IMR-90 (cell line): ENCODE measurements at regions not wholly inside any gene's neighbourhood (a gene's known extent, or its start where the extent isn't known, plus 50 kb on each side); places are given as distances from the start of the nearest gene placed in this dataset.

Experiments
- ATAC-seq: fragments of 200-7000 bp; cut with Tn5 transposase; 2 replicates; pipeline ENCODE4 v1.9.1; 2020; ENCODE audit warnings: low read depth, mild to moderate bottlenecking, moderate library complexity
- BruUV-seq: library from RNA; stranded (reverse); fragments of 400-500 nt; replicated peaks from 2 replicates; lab custom pipeline; 2021; lab: Mats Ljungman, UMichigan
- CTCF ChIA-PET: fragments of 300-600 bp; formaldehyde crosslinking; extraction: SDS; loops from one replicate; lab custom pipeline; 2021; ENCODE audit warnings: antibody characterized with exemption; lab: Yijun Ruan, JAX
- POLR2A ChIA-PET: fragments of 300-600 bp; sonication (Branson Sonifier 250); formaldehyde crosslinking; loops from one replicate; lab custom pipeline; 2022; ENCODE audit warnings: antibody characterized with exemption; ENCODE audit not compliant: unreplicated experiment; lab: Charles Lee
- DNase-seq: peaks from one replicate; pipeline ENCODE4 v3.0.0; 2013
- H2AFZ ChIP-seq: replicated peaks from 2 replicates; pipeline ENCODE3; 2013; ENCODE audit warnings: low read length, mild to moderate bottlenecking; ENCODE audit not compliant: poor library complexity
- H2AK5ac ChIP-seq: 2 replicates; pipeline ENCODE4 v1.6.1; 2013; ENCODE audit warnings: low read depth, low read length, inconsistent platforms
- H2AK9ac ChIP-seq: replicated peaks from 2 replicates; pipeline ENCODE3; 2013; ENCODE audit warnings: mild to moderate bottlenecking, low read depth, low read length, moderate library complexity; ENCODE audit not compliant: poor library complexity
- H2BK120ac ChIP-seq: 2 replicates; pipeline ENCODE4 v1.6.1; 2013; ENCODE audit warnings: low read depth, low read length, inconsistent platforms
- H2BK15ac ChIP-seq: 3 replicates; pipeline ENCODE4 v1.6.1; 2013; ENCODE audit warnings: low read depth, low read length, inconsistent platforms
- H2BK20ac ChIP-seq: 2 replicates; pipeline ENCODE4 v1.6.1; 2013; ENCODE audit warnings: low read depth, mild to moderate bottlenecking, inconsistent platforms, low read length, moderate library complexity
- H2BK5ac ChIP-seq: 2 replicates; pipeline ENCODE4 v1.6.1; 2013; ENCODE audit warnings: mild to moderate bottlenecking, low read depth, low read length, inconsistent platforms; ENCODE audit not compliant: poor library complexity, severe bottlenecking
- H3K14ac ChIP-seq: replicated peaks from 2 replicates; pipeline ENCODE4 v1.6.1; 2013; ENCODE audit warnings: low read depth, low read length, inconsistent platforms
- H3K18ac ChIP-seq: 2 replicates; pipeline ENCODE4 v1.6.1; 2013; ENCODE audit warnings: low read depth, low read length, control low read depth
- H3K23ac ChIP-seq: 2 replicates; pipeline ENCODE4 v1.6.1; 2013; ENCODE audit warnings: low read depth, low read length, inconsistent platforms
- H3K27ac ChIP-seq: 2 replicates; pipeline ENCODE4 v1.5.1; 2013; ENCODE audit warnings: mild to moderate bottlenecking, control low read depth, low read length; ENCODE audit not compliant: insufficient read depth
- H3K27me3 ChIP-seq: 2 replicates; pipeline ENCODE4 v1.6.1; 2013; ENCODE audit warnings: low read length; ENCODE audit not compliant: control insufficient read depth, insufficient read depth
- H3K36me3 ChIP-seq: 2 replicates; pipeline ENCODE4 v1.6.1; 2013; ENCODE audit warnings: low read length, mixed read lengths; ENCODE audit not compliant: control insufficient read depth, insufficient read depth
- H3K4ac ChIP-seq: 2 replicates; pipeline ENCODE4 v1.6.1; 2013; ENCODE audit warnings: low read depth, low read length, inconsistent platforms
- H3K4me1 ChIP-seq: 2 replicates; pipeline ENCODE4 v1.6.1; 2013; ENCODE audit warnings: low read length, mixed read lengths; ENCODE audit not compliant: control insufficient read depth, insufficient read depth
- H3K4me2 ChIP-seq: 2 replicates; pipeline ENCODE4 v1.6.1; 2013; ENCODE audit warnings: low read depth, mild to moderate bottlenecking, control low read depth, low read length, moderate library complexity
- H3K4me3 ChIP-seq: 2 replicates; pipeline ENCODE4 v1.5.1; 2013; ENCODE audit warnings: low read depth, mild to moderate bottlenecking, control low read depth, low read length, moderate library complexity; ENCODE audit not compliant: insufficient read depth
- H3K56ac ChIP-seq: 2 replicates; pipeline ENCODE4 v1.6.1; 2013; ENCODE audit warnings: low read length, inconsistent platforms; ENCODE audit not compliant: insufficient read depth; ENCODE audit errors: extremely low read depth
- H3K79me1 ChIP-seq, 2 experiments: 2 replicates each; pipeline ENCODE4 v1.6.1; 2013; ENCODE audit warnings: low read length in 2 of 2, inconsistent platforms in 1 of 2, low read depth in 1 of 2
- H3K9ac ChIP-seq: 2 replicates; pipeline ENCODE4 v1.6.1; 2013; ENCODE audit warnings: low read depth, low read length, control low read depth
- H3K9me1 ChIP-seq: 2 replicates; pipeline ENCODE4 v1.6.1; 2013; ENCODE audit warnings: low read length, inconsistent platforms; ENCODE audit not compliant: insufficient read depth
- H3K9me3 ChIP-seq: 2 replicates; pipeline ENCODE4 v1.6.1; 2013; ENCODE audit warnings: low read length; ENCODE audit not compliant: control insufficient read depth, insufficient read depth
- H4K20me1 ChIP-seq: 2 replicates; pipeline ENCODE4 v1.6.1; 2013; ENCODE audit warnings: low read length, inconsistent platforms; ENCODE audit not compliant: insufficient read depth
- H4K5ac ChIP-seq: 2 replicates; pipeline ENCODE4 v1.6.1; 2013; ENCODE audit warnings: mild to moderate bottlenecking, low read depth, low read length, control low read depth
- H4K8ac ChIP-seq, 2 experiments: 2 replicates each; pipeline ENCODE4 v1.6.1; 2013; ENCODE audit warnings: low read depth in 2 of 2, low read length in 2 of 2, control low read depth in 1 of 2, inconsistent platforms in 1 of 2
- H4K91ac ChIP-seq: 2 replicates; pipeline ENCODE4 v1.6.1; 2013; ENCODE audit warnings: low read depth, low read length, inconsistent platforms; ENCODE audit not compliant: insufficient read depth
- CEBPB ChIP-seq: IDR thresholded peaks from 2 replicates; pipeline ENCODE4 v1.6.1; 2012; ENCODE audit warnings: low read depth, low read length, improper control_type of control experiment
- FOS ChIP-seq: fragments of 150-350 bp; IDR thresholded peaks from 2 replicates; pipeline ENCODE4 v1.6.1; 2016; ENCODE audit warnings: low read depth, low read length
- MAFK ChIP-seq: IDR thresholded peaks from 2 replicates; pipeline ENCODE4 v1.6.1; 2012; ENCODE audit warnings: low read depth, low read length, improper control_type of control experiment
- MAZ ChIP-seq: IDR thresholded peaks from 2 replicates; pipeline ENCODE4 v1.6.1; 2012; ENCODE audit warnings: low read depth, mild to moderate bottlenecking, low read length, improper control_type of control experiment, moderate library complexity, borderline replicate concordance
- MXI1 ChIP-seq: IDR thresholded peaks from 2 replicates; pipeline ENCODE4 v1.6.1; 2012; ENCODE audit warnings: low read depth, mild to moderate bottlenecking, low read length, moderate library complexity, borderline replicate concordance
- POLR2A ChIP-seq: IDR thresholded peaks from 2 replicates; pipeline ENCODE4 v1.6.1; 2012; ENCODE audit warnings: mild to moderate bottlenecking, low read depth, low read length
- RAD21 ChIP-seq: IDR thresholded peaks from 2 replicates; pipeline ENCODE4 v1.6.1; 2012; ENCODE audit warnings: low read length, improper control_type of control experiment
- RCOR1 ChIP-seq: IDR thresholded peaks from 2 replicates; pipeline ENCODE4 v1.6.1; 2012; ENCODE audit warnings: mild to moderate bottlenecking, low read length, improper control_type of control experiment; ENCODE audit not compliant: insufficient replicate concordance
- RFX5 ChIP-seq: IDR thresholded peaks from 2 replicates; pipeline ENCODE4 v1.8.0; 2012; ENCODE audit warnings: low read depth, mild to moderate bottlenecking, low read length, moderate library complexity
- SMC3 ChIP-seq: fragments of 150-350 bp; IDR thresholded peaks from 2 replicates; pipeline ENCODE4 v1.6.1; 2016; ENCODE audit warnings: low read depth, mild to moderate bottlenecking, antibody characterized with exemption, low read length, moderate library complexity
- WGBS, 2 experiments: methylation state at CpG; one replicate each; pipeline versions ENCODE4 v1.1.5 to v1.1.7; 2013; ENCODE audit warnings: missing lambda C conversion rate in 2 of 2; ENCODE audit not compliant: insufficient read length in 1 of 2; ENCODE audit errors: extremely low coverage in 2 of 2; 5-methylcytosine and 5-hydroxymethylcytosine counted together
- dilution Hi-C: fragments of 300-500 bp; cut with HindIII; formaldehyde crosslinking; loops from one replicate; pipeline ENCODE4 v1.14.3; 2018; ENCODE audit warnings: low sequenced_read_pairs; ENCODE audit not compliant: unreplicated experiment
- in situ Hi-C: fragments of 300-500 bp; cut with MboI; formaldehyde crosslinking; loops from 3 replicates; pipeline ENCODE4 v1.14.3; 2019; ENCODE audit warnings: low sequenced_read_pairs, inconsistent platforms, mixed read lengths
- intact Hi-C: fragments of 100-400 bp; cut with micrococcal nuclease; formaldehyde crosslinking; loops from 2 replicates; pipeline ENCODE4 v1.10.0; 2022
- TF ChIP-seq, protein P1 (sequence below): conservative IDR thresholded peaks from 2 replicates; pipeline ENCODE4 v1.5.1; 2012; ENCODE audit warnings: mild to moderate bottlenecking, low read depth, low read length, improper control_type of control experiment
- TF ChIP-seq, protein P2 (sequence below): fragments of 150-350 bp; IDR thresholded peaks from 2 replicates; pipeline ENCODE4 v1.6.1; 2017; ENCODE audit warnings: mild to moderate bottlenecking, antibody characterized with exemption, low read length, low read depth

DNA sequence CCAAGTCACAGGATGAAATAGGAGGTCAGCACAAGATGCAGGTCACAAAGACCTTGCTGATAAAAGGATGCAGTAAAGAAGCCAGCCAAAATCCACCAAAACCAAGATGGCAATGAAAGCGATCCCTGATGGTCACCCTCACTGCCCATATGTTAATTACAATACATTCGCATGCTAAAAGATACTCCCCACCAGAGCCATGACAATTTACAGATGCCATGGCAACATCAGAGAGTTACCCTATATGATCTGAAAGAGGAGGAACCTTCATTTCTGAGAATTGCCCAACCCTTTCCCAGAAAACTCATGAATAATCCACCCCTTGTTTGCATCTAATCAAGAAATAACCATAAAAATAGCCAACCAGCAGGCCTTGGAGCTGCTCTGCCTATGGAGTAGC, 709.8 kb downstream of the METTL4 start:
- Histone ChIP-seq H3K4me2 (no peak overlapping the region), H3K9me3 (peaks cover 20% of the 10 kb centered on the region), H3K23ac (no peak overlapping the region), H3K27me3 (no peaks in the 10 kb centered on the region), H2AK9ac (no peak overlapping the region), H3K4me3 (no peak overlapping the region), H3K4ac (no peak overlapping the region), H2BK120ac (no peak overlapping the region), H3K4me1 (no peaks in the 10 kb centered on the region), H3K18ac (no peak overlapping the region), H3K9ac (no peak overlapping the region), H3K79me1 (no peaks in the 10 kb centered on the region), H4K5ac (no peak overlapping the region), H3K14ac (no peak overlapping the region), H4K91ac (no peak overlapping the region), H3K27ac (no peak overlapping the region), H2AK5ac (no peak overlapping the region), H2AFZ (no peak overlapping the region), H3K36me3 (no peaks in the 10 kb centered on the region), H4K20me1 (no peaks in the 10 kb centered on the region), H4K8ac (no peak overlapping the region), H2BK15ac (no peak overlapping the region), H3K9me1 (no peaks in the 10 kb centered on the region), H2BK20ac (no peak overlapping the region), H3K56ac (no peak overlapping the region), H2BK5ac (no peak overlapping the region)
- ATAC-seq = no peak
- POLR2A ChIA-PET = no interaction called here
- CTCF ChIA-PET = no interaction called here
- in situ Hi-C loops (no loop called here), intact Hi-C loops (no loop called here), dilution Hi-C loops (no loop called here)
- DNase-seq = no peak
- BruUV-seq = no TSS peak
- TF ChIP-seq MAZ (no peak), CEBPB (no peak), RFX5 (no peak), RCOR1 (no peak), RAD21 (no peak), MAFK (no peak), POLR2A (no peak), SMC3 (no peak), FOS (no peak), MXI1 (no peak)
- TF ChIP-seq, protein P1, sequence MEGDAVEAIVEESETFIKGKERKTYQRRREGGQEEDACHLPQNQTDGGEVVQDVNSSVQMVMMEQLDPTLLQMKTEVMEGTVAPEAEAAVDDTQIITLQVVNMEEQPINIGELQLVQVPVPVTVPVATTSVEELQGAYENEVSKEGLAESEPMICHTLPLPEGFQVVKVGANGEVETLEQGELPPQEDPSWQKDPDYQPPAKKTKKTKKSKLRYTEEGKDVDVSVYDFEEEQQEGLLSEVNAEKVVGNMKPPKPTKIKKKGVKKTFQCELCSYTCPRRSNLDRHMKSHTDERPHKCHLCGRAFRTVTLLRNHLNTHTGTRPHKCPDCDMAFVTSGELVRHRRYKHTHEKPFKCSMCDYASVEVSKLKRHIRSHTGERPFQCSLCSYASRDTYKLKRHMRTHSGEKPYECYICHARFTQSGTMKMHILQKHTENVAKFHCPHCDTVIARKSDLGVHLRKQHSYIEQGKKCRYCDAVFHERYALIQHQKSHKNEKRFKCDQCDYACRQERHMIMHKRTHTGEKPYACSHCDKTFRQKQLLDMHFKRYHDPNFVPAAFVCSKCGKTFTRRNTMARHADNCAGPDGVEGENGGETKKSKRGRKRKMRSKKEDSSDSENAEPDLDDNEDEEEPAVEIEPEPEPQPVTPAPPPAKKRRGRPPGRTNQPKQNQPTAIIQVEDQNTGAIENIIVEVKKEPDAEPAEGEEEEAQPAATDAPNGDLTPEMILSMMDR = no peak
- TF ChIP-seq, protein P2, sequence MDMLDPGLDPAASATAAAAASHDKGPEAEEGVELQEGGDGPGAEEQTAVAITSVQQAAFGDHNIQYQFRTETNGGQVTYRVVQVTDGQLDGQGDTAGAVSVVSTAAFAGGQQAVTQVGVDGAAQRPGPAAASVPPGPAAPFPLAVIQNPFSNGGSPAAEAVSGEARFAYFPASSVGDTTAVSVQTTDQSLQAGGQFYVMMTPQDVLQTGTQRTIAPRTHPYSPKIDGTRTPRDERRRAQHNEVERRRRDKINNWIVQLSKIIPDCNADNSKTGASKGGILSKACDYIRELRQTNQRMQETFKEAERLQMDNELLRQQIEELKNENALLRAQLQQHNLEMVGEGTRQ = no peak
- WGBS, 2 experiments = 100% methylated on average over 1 of the region's 2 CpGs; no CpG with 5 or more reads in 1 of the 2 experiments
